Liver (tissue), 7 donors: ENCODE measurements at regions not wholly inside any gene's neighbourhood (a gene's known extent, or its start where the extent isn't known, plus 50 kb on each side); places are given as distances from the start of the nearest gene placed in this dataset.

Experiments used
- DNase-seq: peaks from one replicate; pipeline ENCODE4 v3.0.0-alpha.2; 2017; ENCODE audit warnings: low spot score
- H3K27ac ChIP-seq, 2 donors: one replicate each; pipeline ENCODE4 v1.7.0; 2013; ENCODE audit warnings: inconsistent platforms in 2 of 2, low read length in 2 of 2, control low read depth in 1 of 2, low read depth in 1 of 2, mild to moderate bottlenecking in 1 of 2
- H3K27me3 ChIP-seq, 4 donors: one replicate each; pipeline versions ENCODE4 v1.6.1 to v1.7.0; 2013; ENCODE audit warnings: low read length in 3 of 4, inconsistent platforms in 1 of 4, mild to moderate bottlenecking in 1 of 4, moderate library complexity in 1 of 4; ENCODE audit not compliant: control insufficient read depth in 4 of 4, insufficient read depth in 4 of 4
- H3K36me3 ChIP-seq, 4 donors: one replicate each; pipeline versions ENCODE4 v1.6.1 to v1.7.0; 2013; ENCODE audit warnings: low read length in 3 of 4, mild to moderate bottlenecking in 3 of 4, low read depth in 1 of 4, moderate library complexity in 1 of 4; ENCODE audit not compliant: control insufficient read depth in 4 of 4, insufficient read depth in 3 of 4
- H3K4me1 ChIP-seq, 4 donors: one replicate each; pipeline versions ENCODE4 v1.6.1 to v1.7.0; 2013; ENCODE audit warnings: low read length in 3 of 4, mild to moderate bottlenecking in 3 of 4, moderate library complexity in 1 of 4; ENCODE audit not compliant: control insufficient read depth in 4 of 4, insufficient read depth in 4 of 4
- H3K4me3 ChIP-seq, 3 donors: one replicate each; pipeline versions ENCODE4 v1.6.1 to v1.7.0; 2013; ENCODE audit warnings: low read length in 3 of 3, control low read depth in 1 of 3, low read depth in 1 of 3, mild to moderate bottlenecking in 1 of 3
- H3K9ac ChIP-seq, 2 donors: one replicate each; pipeline ENCODE4 v1.7.0; 2013; ENCODE audit warnings: low read length in 2 of 2, mild to moderate bottlenecking in 2 of 2, moderate library complexity in 2 of 2, control low read depth in 1 of 2, low read depth in 1 of 2
- H3K9me3 ChIP-seq, 4 donors: one replicate each; pipeline versions ENCODE4 v1.6.1 to v1.7.0; 2013; ENCODE audit warnings: low read length in 3 of 4; ENCODE audit not compliant: control insufficient read depth in 4 of 4
- FOXA1 ChIP-seq: IDR thresholded peaks from 2 replicates; pipeline ENCODE4 v1.6.1; 2016; ENCODE audit warnings: antibody characterized with exemption
- FOXA2 ChIP-seq: IDR thresholded peaks from 2 replicates; pipeline ENCODE4 v1.6.1; 2016; ENCODE audit warnings: antibody characterized with exemption
- GABPA ChIP-seq, 2 donors: IDR thresholded peaks in 1 of 2; conservative IDR thresholded peaks in 1 of 2; 2 replicates each; pipeline ENCODE4 v1.6.1; 2016; ENCODE audit warnings: antibody characterized with exemption in 2 of 2, mild to moderate bottlenecking in 1 of 2, moderate library complexity in 1 of 2
- HNF4A ChIP-seq, 2 donors: conservative IDR thresholded peaks; 2 replicates each; pipeline ENCODE4 v1.6.1; 2016; ENCODE audit warnings: antibody characterized with exemption in 2 of 2, mild to moderate bottlenecking in 2 of 2
- HNF4G ChIP-seq: IDR thresholded peaks from 2 replicates; pipeline ENCODE4 v1.6.1; 2016; ENCODE audit warnings: antibody characterized with exemption
- JUND ChIP-seq, 2 donors: IDR thresholded peaks; 2 replicates each; pipeline ENCODE4 v1.6.1; 2016; ENCODE audit warnings: antibody characterized with exemption in 2 of 2
- RAD21 ChIP-seq, 2 donors: IDR thresholded peaks; 2 replicates each; pipeline ENCODE4 v1.6.1; 2016; ENCODE audit warnings: antibody characterized with exemption in 2 of 2, mild to moderate bottlenecking in 2 of 2
- RXRA ChIP-seq, 2 donors: IDR thresholded peaks; 2 replicates each; pipeline ENCODE4 v1.6.1; 2017 to 2018; ENCODE audit warnings: antibody characterized with exemption in 2 of 2, mild to moderate bottlenecking in 1 of 2
- YY1 ChIP-seq: IDR thresholded peaks from 2 replicates; pipeline ENCODE4 v1.6.1; 2016; ENCODE audit warnings: antibody characterized with exemption, mild to moderate bottlenecking
- WGBS: extraction: QIAGEN DNeasy Blood & Tissue Kit; methylation state at CpG from one replicate; pipeline ENCODE4 v1.1.7; 2013; 5-methylcytosine and 5-hydroxymethylcytosine counted together
- TF ChIP-seq, protein P1 (sequence below): IDR thresholded peaks from 2 replicates; pipeline ENCODE4 v1.6.1; 2016; ENCODE audit warnings: antibody characterized with exemption
- TF ChIP-seq, protein P2 (sequence below): IDR thresholded peaks from 2 replicates; pipeline ENCODE4 v1.6.1; 2016; ENCODE audit warnings: antibody characterized with exemption, mild to moderate bottlenecking
- TF ChIP-seq, protein P3 (sequence below): IDR thresholded peaks from 2 replicates; pipeline ENCODE4 v1.6.1; 2016; ENCODE audit warnings: antibody characterized with exemption
- TF ChIP-seq, protein P4 (sequence below): IDR thresholded peaks from 2 replicates; pipeline ENCODE4 v1.6.1; 2016; ENCODE audit warnings: antibody characterized with exemption
- donor health status: healthy.
- donor health status: healthy.
- donor health status: healthy.
- donor health status: healthy.

DNA sequence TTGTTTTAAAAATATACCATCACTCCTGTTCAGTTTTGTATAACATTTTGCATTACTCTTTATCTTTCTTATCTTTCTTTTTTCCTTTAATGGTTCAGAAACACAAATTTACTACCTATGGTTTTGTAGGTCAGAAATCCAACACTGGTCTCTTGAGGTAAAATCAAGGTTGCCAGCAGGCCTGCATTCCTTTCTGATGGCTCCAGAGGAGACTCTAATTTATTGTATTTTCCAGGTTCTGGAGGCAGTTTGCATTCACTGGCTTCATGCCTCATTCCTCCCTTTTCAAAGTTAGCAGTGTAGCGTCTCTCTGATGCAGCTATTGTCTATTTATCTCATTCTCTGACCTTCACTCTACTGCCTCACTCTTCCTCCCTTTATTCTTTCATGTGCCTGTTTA is 767.4 kb downstream of the SLITRK6 start:
- no peak for DNase-seq

DNA sequence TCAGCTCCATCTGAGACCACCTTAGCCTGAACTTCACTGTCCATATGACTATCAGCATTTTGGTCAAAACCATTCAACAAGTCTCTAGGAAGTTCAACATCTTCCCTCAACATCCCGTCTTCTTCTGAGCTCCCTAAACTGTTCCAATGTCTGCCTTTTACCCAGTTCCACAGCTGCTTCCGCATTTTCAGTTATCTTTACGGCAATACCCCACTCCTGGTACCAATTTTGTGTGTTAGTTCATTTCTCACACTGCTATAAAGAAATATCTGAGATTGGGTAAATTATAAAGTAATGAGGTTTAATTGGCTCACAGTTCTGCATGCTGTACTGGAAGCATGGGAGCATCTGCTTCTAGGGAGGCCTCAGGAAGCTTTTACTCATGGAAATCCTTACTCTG is 771.2 kb downstream of the SLITRK6 start:
- TF ChIP-seq RAD21 (IDR thresholded peaks at IDR 0.05) (no peak), RXRA (IDR thresholded peaks at IDR 0.05) (no peak)
- H3K36me3 ChIP-seq: no peaks in the 10 kb centered on the region
- no peak overlapping the region for H3K4me3 ChIP-seq
- 74% methylated on average over 3 of the region's 3 CpGs for WGBS
- no peaks in the 10 kb centered on the region for H3K4me1 ChIP-seq
- H3K27ac ChIP-seq: no peak overlapping the region
- peaks cover 0 to 6% (median 2%) of the 10 kb centered on the region in 4 donors for H3K9me3 ChIP-seq
- no peaks in the 10 kb centered on the region for H3K27me3 ChIP-seq
- H3K9ac ChIP-seq: no peak overlapping the region
- no peak for DNase-seq

More for the DNA sequence above, 767.4 kb downstream of the SLITRK6 start:
- TF ChIP-seq HNF4A (conservative IDR thresholded peaks at IDR 0.05) (no peak), JUND (IDR thresholded peaks at IDR 0.05) (no peak), YY1 (no peak), FOXA1 (no peak), GABPA (IDR thresholded peaks at IDR 0.05 in 1 of 2, conservative IDR thresholded peaks at IDR 0.05 in 1 of 2) (no peak), RAD21 (IDR thresholded peaks at IDR 0.05) (no peak), HNF4G (no peak), RXRA (IDR thresholded peaks at IDR 0.05) (no peak)
- TF ChIP-seq, protein P1, sequence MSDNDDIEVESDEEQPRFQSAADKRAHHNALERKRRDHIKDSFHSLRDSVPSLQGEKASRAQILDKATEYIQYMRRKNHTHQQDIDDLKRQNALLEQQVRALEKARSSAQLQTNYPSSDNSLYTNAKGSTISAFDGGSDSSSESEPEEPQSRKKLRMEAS: no peak
- TF ChIP-seq, protein P2, sequence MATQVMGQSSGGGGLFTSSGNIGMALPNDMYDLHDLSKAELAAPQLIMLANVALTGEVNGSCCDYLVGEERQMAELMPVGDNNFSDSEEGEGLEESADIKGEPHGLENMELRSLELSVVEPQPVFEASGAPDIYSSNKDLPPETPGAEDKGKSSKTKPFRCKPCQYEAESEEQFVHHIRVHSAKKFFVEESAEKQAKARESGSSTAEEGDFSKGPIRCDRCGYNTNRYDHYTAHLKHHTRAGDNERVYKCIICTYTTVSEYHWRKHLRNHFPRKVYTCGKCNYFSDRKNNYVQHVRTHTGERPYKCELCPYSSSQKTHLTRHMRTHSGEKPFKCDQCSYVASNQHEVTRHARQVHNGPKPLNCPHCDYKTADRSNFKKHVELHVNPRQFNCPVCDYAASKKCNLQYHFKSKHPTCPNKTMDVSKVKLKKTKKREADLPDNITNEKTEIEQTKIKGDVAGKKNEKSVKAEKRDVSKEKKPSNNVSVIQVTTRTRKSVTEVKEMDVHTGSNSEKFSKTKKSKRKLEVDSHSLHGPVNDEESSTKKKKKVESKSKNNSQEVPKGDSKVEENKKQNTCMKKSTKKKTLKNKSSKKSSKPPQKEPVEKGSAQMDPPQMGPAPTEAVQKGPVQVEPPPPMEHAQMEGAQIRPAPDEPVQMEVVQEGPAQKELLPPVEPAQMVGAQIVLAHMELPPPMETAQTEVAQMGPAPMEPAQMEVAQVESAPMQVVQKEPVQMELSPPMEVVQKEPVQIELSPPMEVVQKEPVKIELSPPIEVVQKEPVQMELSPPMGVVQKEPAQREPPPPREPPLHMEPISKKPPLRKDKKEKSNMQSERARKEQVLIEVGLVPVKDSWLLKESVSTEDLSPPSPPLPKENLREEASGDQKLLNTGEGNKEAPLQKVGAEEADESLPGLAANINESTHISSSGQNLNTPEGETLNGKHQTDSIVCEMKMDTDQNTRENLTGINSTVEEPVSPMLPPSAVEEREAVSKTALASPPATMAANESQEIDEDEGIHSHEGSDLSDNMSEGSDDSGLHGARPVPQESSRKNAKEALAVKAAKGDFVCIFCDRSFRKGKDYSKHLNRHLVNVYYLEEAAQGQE: no peak
- Histone ChIP-seq H3K27me3 (no peaks in the 10 kb centered on the region), H3K27ac (no peak overlapping the region), H3K9ac (no peak overlapping the region), H3K9me3 (peaks cover 0 to 6% (median 2%) of the 10 kb centered on the region in 4 donors), H3K4me1 (no peaks in the 10 kb centered on the region), H3K4me3 (no peak overlapping the region), H3K36me3 (no peaks in the 10 kb centered on the region)
- WGBS: 58% methylated on average over 1 of the region's 1 CpG

DNA sequence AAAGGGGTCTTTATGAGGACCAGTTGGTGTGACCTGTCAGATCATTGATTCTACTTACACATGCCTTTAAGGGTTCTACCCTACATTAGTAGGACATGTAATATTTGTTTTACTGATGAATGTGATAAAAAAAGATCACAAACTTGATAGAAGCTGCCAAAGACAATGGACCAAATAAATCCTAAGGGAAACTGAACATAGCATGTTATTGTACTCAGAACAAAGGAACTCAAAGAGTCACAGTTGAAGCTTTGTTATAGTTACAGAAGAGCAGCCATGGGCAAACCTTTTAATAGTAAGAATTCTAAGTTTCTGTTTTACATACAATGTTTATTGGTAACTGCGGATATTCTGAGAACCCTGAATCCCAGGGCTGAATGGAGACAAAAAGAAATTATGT is 780.1 kb downstream of the SLITRK6 start:
- Histone ChIP-seq H3K27ac (no peak overlapping the region), H3K9me3 (no peaks in the 10 kb centered on the region), H3K36me3 (no peaks in the 10 kb centered on the region), H3K4me3 (no peak overlapping the region), H3K9ac (no peak overlapping the region), H3K4me1 (no peaks in the 10 kb centered on the region), H3K27me3 (no peaks in the 10 kb centered on the region)
- 84% methylated on average over 1 of the region's 1 CpG for WGBS
- DNase-seq: no peak
- TF ChIP-seq, protein P3, sequence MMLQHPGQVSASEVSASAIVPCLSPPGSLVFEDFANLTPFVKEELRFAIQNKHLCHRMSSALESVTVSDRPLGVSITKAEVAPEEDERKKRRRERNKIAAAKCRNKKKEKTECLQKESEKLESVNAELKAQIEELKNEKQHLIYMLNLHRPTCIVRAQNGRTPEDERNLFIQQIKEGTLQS: no peak
- TF ChIP-seq RAD21 (IDR thresholded peaks at IDR 0.05): no peak
- TF ChIP-seq, protein P1: no peak
- TF ChIP-seq YY1: no peak
- TF ChIP-seq, protein P4, sequence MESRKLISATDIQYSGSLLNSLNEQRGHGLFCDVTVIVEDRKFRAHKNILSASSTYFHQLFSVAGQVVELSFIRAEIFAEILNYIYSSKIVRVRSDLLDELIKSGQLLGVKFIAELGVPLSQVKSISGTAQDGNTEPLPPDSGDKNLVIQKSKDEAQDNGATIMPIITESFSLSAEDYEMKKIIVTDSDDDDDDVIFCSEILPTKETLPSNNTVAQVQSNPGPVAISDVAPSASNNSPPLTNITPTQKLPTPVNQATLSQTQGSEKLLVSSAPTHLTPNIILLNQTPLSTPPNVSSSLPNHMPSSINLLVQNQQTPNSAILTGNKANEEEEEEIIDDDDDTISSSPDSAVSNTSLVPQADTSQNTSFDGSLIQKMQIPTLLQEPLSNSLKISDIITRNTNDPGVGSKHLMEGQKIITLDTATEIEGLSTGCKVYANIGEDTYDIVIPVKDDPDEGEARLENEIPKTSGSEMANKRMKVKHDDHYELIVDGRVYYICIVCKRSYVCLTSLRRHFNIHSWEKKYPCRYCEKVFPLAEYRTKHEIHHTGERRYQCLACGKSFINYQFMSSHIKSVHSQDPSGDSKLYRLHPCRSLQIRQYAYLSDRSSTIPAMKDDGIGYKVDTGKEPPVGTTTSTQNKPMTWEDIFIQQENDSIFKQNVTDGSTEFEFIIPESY: no peak
- TF ChIP-seq FOXA2: no peak
